GM19043 (cell line): ENCODE measurements at regions not wholly inside any gene's neighbourhood (a gene's known extent, or its start where the extent isn't known, plus 50 kb on each side); places are given as distances from the start of the nearest gene placed in this dataset.
"Not testable (repeated sequence)": the region's sequence is repeated elsewhere in the genome, so short reads cannot be mapped to it uniquely, and the experiment has no call there.

Source experiments
- ATAC-seq: cut with Tn5 transposase; IDR thresholded peaks from one replicate; pipeline ENCODE4 v1.9.1; 2021; ENCODE audit warnings: low read depth; ENCODE audit not compliant: unreplicated experiment

- ATAC-seq = no peak
Observed at GRCh38 chr18:34461266-34461665, 236.6 kb upstream of the NOL4 start.

DNA sequence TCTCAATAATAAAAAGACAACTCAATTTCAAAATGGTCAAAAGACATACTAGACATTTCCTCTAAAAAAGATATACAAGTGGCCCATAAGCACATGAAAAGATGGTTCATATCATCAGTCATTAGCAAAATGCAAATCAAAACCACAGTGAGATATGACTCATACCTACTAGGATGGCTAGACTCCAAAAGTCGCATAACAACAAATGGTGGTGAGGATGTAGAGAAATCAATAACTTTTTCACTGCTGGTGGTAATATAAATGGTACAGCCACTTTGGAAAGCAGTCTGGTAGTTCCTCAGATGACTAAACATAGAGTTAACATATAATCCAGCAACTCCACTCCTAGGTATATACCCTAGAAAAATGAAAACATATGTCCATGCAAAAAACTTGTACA is 242.3 kb upstream of the NOL4 start:
- peak; percentile 81 for ATAC-seq

GRCh38 chr18:34480162-34480700 is 229.9 kb upstream of the DTNA start:
- ATAC-seq = no peak

GRCh38 chr18:34482204-34482603 is 227.9 kb upstream of the DTNA start:
- ATAC-seq = no peak

- ATAC-seq = no peak
Observed at GRCh38 chr18:34483198-34483597, 226.9 kb upstream of the DTNA start.

GRCh38 chr18:34491719-34492118 is 218.4 kb upstream of the DTNA start:
- ATAC-seq = no peak

- no peak for ATAC-seq
Observed at GRCh38 chr18:34492652-34493051, 217.4 kb upstream of the DTNA start.

- ATAC-seq = peak; percentile 52
Observed at GRCh38 chr18:34493099-34493544, 217.0 kb upstream of the DTNA start.

- ATAC-seq = peak; percentile 63
Observed at GRCh38 chr18:34493566-34494358, 216.3 kb upstream of the DTNA start.

DNA sequence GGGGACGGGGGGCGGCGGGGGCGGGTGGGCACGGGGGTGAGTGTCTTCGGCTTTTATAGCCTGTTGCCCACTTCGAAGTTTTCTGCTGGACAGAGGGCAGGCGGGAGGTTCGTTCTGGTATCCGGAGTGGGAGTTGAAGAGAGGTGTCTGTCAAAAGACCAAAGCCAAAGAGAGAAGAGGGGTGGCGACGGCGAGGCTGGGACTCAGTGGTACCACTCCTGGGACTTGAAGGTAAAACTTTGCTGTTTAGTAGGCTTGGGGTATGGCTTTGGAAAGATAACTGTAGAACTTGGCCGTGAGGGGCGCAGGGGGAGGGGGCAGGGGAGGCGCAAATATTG is 215.8 kb upstream of the DTNA start:
- no peak for ATAC-seq

- ATAC-seq = no peak
Observed at GRCh38 chr18:34495506-34495905, 214.6 kb upstream of the DTNA start.

- no peak for ATAC-seq
Observed at GRCh38 chr18:34501553-34501952, 208.5 kb upstream of the DTNA start.

DNA sequence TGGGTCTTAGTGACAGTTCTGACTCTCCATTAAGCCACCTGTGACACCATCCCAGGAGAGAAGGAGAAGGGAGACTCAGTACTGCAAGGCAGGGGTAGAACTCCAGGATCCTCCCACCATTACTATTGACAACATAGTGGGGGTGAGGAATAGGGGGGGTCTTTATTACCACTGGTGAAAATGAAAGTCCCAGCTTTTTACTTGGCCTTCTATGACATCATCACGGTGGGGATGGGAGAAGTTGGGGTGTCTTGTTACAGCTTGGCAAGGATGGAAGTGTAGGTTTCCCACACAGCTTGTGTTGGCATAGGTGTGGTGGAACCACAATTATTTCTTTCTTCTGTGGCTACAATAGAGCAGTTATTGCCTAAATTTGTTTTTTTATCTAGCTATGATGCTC is 203.9 kb upstream of the DTNA start:
- ATAC-seq = no peak

DNA sequence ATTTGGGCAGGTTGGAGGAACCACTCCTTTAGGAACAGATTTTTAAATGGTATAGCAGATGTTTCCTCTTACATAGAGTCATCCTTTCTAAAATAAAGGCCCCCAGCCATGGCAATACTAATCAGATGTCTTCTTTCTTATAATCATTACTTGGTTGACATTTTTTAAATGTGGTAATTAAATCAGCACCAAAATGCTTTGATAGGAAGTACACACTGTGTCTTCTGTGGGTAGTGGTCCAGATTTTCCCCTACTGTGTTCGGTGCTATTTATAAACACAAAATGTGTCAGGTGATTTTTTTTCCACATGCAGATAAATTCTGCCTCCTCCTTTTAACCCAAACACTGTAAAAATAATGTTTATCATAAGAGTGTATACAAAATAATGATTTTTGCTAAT is 200.9 kb upstream of the DTNA start:
- no peak for ATAC-seq

DNA sequence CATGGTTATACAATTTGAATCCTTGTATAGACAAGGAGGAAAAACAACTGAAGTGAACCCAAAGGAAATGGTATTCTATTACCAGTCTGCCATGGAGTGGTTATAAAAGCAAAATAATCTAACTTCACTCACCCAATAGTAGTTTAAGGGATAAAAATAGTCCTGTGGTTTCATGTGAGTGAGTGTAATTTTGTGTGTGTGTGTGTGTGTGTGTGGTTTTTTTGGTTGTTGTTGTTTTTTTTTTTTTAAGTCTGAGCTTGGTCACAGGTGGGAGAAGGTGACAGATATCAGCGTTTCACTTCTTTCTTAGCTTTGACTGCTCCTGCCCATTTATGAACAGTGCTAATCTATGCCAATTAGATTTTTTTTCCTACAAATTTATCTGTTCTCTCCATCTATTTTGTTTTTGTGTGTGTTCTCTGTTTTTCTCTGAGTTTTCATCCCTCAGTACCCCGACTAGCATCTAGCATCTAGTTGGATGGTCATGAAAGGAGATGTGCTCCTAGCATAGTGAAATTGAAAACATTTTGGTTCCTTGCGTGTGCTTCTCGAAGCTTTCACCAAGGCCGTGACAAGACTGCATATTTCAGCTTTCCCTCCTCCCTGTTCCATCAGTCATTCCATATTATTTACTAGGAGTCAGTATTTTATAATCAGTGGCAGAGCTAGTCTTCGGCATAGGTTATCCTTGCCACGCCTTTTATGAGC is 200.1 kb upstream of the DTNA start:
- ATAC-seq = no peak

- ATAC-seq = no peak
Observed at GRCh38 chr18:34510926-34511325, 199.2 kb upstream of the DTNA start.

DNA sequence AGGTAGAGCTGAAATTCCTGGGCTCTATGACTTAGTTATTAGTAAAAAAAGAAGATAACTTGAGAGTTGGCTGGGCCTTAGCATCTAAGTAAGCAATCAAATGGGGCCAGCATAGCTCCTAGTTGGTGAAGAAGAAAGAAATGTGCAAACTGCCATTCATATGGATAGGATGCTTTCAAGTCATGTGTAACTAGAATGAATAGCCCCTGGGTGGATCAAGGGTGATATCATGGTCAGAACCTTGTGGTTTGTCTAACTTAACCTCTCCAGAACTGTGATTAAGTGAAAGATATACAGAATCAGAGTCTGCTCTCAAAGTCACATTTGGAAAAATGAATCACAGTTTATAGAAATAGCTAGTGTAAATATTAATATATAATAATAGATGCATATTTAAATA is 198.7 kb upstream of the DTNA start:
- no peak for ATAC-seq

DNA sequence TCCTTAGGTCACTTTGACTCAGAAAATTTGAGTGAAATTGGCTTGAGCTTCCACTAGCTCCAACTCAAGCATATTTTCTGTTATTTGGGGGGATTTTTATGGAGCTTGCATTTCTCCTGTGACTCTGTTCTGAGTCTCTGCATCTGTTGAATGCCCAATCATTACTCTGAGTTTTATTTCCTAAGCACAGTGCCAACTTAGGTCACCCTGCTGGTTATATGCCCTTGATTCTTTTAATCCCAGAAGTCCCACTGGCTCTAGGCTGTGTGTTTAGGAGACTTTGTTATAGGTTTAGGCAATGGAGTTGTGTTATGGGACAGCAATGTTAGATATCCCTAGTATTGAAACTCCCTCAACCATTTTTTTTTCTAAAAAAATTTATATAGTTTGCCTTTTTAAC is 198.2 kb upstream of the DTNA start:
- no peak for ATAC-seq

- ATAC-seq = no peak
Observed at GRCh38 chr18:34514238-34514637, 195.9 kb upstream of the DTNA start.

GRCh38 chr18:34514957-34515356 is 195.1 kb upstream of the DTNA start:
- ATAC-seq = no peak

- ATAC-seq = not testable (repeated sequence)
Observed at GRCh38 chr18:34516355-34516754, 193.7 kb upstream of the DTNA start.

DNA sequence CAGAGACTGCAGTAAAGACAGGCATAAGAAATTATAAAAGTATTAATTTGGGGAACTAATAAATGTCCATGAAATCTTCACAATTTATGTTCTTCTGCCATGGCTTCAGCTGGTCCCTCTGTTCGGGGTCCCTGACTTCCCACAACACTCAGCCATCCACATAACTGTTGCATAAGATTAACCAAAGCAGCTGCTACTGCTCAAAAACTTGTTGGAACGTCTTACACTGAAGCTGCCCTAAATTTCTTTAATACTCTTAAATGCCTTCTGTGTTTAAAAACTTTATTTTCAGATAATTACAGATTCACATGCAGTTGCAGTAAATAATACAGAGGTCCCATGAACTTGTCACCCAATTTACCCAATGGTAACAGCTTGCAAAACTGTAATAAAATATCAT is 193.1 kb upstream of the DTNA start:
- ATAC-seq = not testable (repeated sequence)
